Cardiac fibroblast (primary cell): ENCODE measurements at regions not wholly inside any gene's neighbourhood (a gene's known extent, or its start where the extent isn't known, plus 50 kb on each side); places are given as distances from the start of the nearest gene placed in this dataset.

Experiments
- DNase-seq, 2 donors: peaks; one replicate each; pipeline versions ENCODE4 v3.0.0 to v3.0.0-alpha.2; 2010; ENCODE audit warnings: low read depth in 2 of 2
- H3K4me3 ChIP-seq, 2 donors: replicated peaks in 1 of 2; 1 replicate in 1 of 2; 2 replicates in 1 of 2; pipeline ENCODE4 v1.5.1; 2011; ENCODE audit warnings: low read depth in 2 of 2, low read length in 2 of 2, mild to moderate bottlenecking in 2 of 2, moderate library complexity in 1 of 2
- TF ChIP-seq, protein P1 (sequence below): IDR thresholded peaks from one replicate; pipeline ENCODE4 v1.5.1; 2011; ENCODE audit warnings: low read depth, mild to moderate bottlenecking, low read length, inconsistent platforms

DNA sequence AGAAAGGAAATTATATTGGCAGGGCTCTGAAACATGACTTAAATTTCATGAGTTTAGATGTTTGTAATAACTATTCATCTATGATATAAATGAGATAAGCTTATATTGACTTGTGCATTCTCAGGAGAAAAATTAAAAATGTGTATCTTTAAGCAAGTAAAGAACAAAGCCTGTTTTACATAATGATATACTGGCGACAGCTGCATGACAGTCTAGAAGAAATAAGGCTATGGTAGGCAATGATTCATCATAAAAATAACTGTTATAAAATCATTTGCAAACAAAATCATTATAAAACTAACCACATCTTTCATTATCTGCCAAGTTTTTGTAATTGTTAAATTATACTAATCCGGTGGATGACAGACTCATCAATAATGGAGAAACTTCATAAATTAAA lies 188.1 kb downstream of the ADAM29 start:
- TF ChIP-seq, protein P1, sequence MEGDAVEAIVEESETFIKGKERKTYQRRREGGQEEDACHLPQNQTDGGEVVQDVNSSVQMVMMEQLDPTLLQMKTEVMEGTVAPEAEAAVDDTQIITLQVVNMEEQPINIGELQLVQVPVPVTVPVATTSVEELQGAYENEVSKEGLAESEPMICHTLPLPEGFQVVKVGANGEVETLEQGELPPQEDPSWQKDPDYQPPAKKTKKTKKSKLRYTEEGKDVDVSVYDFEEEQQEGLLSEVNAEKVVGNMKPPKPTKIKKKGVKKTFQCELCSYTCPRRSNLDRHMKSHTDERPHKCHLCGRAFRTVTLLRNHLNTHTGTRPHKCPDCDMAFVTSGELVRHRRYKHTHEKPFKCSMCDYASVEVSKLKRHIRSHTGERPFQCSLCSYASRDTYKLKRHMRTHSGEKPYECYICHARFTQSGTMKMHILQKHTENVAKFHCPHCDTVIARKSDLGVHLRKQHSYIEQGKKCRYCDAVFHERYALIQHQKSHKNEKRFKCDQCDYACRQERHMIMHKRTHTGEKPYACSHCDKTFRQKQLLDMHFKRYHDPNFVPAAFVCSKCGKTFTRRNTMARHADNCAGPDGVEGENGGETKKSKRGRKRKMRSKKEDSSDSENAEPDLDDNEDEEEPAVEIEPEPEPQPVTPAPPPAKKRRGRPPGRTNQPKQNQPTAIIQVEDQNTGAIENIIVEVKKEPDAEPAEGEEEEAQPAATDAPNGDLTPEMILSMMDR = no peak
- no peak for DNase-seq
- no peak overlapping the region for H3K4me3 ChIP-seq

DNA sequence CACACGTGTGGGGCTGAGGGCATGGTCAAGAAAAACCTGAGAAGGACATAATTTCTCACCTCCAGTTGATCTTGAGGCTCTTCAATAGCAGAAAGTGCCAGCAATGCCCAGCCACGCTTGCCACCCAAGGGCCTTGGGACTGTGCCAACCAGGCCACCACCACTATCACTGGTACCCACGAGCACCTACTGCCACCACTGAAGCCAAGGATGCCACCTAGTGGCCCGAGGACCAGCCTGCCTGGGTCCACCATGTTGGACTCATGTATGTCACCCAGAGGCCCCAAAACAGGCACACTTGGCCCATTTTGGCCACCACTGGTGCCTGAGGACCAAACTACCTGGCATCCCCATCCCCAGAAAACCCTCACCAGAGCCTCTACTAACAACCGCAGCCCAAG lies 191.8 kb downstream of the ADAM29 start:
- TF ChIP-seq, protein P1 = no peak
- no peak for DNase-seq

DNA sequence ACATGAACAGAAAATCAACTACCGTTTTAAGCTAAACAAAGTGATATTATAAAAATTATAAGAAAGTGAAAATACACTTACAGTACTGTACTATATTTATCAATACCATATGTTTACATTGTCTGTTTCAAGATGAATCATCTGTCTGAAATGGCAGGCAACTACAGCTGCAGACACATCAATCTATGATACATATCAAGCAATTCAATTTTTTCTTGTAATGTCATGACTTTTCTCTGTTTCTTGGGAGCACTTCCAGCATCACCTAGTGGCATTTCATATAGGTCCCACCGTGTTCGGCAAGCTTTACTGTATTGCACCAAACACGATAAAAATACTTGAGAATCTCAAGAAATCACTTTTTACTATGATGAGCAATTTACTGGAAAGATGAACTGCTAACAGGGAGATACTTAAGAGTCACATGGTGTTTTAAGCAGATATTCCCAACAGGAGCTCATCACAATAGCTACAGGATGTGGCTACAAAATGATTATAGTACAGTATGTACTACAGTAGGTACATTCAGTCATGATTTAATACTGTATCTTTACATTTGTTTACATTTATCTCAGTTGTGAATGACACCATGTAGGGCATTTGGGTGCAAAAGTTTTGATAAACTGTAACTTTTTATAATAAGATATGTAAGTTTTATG lies 207.4 kb downstream of the ADAM29 start:
- H3K4me3 ChIP-seq = no peak overlapping the region
- TF ChIP-seq, protein P1 = no peak
- peak in 1 of 2 donors; percentile 7 for DNase-seq

More for the DNA sequence above, 191.8 kb downstream of the ADAM29 start:
- no peak overlapping the region for H3K4me3 ChIP-seq

DNA sequence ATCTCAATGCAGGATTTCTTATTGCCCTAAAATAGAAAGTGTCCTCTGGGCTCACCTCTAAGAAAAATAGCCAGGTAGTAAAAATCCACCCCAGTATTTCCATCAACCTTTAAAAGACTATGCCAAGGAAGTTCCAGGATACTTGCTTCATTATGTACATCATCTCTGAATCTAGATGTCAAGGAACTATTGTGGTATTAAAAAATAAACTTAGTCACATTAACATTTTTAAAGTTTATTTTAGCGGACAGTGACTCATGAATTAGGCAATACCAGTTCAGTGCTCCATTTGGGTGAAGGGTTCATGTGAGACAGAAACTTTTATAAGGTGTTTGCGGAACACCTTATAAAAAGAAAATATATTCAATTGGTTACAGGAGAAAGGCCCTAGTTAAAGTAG lies 209.2 kb downstream of the ADAM29 start:
- no peak overlapping the region for H3K4me3 ChIP-seq
- TF ChIP-seq, protein P1 = no peak
- peak in 1 of 2 donors; percentile 47 for DNase-seq

DNA sequence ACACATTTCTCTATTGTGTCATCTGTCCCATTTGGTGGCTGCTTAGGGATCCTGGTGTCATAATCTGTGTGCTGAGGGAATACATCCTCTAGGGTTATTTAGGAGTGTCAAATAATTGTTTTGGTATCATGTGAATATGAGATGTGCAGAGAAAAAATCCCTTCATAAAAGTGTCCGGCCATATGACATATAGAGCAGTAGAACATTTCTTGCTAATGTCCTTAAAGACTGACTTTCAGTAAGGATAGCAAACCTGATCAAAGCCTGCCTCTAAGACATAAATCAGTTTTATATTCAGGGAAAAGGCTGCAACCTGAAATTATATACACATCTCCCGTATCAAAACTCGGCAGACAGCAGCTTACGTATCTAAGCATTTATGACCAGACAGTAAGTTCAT lies 211.6 kb downstream of the ADAM29 start:
- TF ChIP-seq, protein P1 = no peak
- no peak for DNase-seq
- H3K4me3 ChIP-seq = no peak overlapping the region

DNA sequence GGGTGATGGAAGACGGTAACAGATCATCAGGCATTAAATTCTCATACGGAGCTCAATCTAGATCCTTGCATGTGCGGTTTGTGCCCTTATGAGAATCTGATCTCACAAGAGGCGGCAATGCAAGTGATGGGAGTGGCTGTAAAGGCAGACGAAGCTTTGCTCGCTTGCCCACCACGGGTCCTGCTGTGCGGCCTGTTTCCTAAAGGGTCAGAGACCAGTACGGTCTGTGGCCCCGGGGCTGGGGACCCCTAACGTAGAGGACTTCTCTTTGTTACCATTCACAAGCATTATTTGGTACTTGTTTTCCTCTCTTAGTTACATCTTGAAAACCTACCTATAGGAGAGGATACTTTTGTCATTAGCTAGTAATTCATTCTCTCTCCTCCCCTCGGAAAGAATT lies 221.0 kb downstream of the ADAM29 start:
- TF ChIP-seq, protein P1 = no peak
- DNase-seq = no peak
- no peak overlapping the region for H3K4me3 ChIP-seq

DNA sequence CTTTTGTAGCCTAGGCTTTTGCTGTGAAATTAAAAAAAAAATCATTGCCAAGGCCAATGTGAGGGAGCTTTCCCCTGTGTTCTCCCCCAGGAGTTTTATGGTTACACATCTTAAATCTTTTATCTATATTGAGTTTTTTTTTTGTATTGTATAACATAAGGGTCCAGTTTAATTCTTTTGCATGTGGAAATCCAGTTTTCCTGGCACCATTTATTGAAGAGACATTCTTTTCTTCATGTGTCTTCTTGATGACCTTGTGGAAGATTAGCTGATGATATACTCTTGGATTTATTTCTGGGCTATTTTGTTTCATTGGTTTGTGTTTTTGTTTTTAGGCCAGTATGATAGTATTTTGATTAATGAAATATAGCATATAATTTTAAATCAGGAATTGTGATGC lies 225.0 kb downstream of the ADAM29 start:
- DNase-seq = no peak
- TF ChIP-seq, protein P1 = no peak
- H3K4me3 ChIP-seq = no peak overlapping the region
